GM18867 (cell line): ENCODE measurements at regions not wholly inside any gene's neighbourhood (a gene's known extent, or its start where the extent isn't known, plus 50 kb on each side); places are given as distances from the start of the nearest gene placed in this dataset.

Experiments used
- ATAC-seq: cut with Tn5 transposase; IDR thresholded peaks from one replicate; pipeline ENCODE4 v1.9.1; 2021; ENCODE audit warnings: mild to moderate bottlenecking, moderate library complexity; ENCODE audit not compliant: unreplicated experiment

- no peak for ATAC-seq
Observed at GRCh38 chr5:15266841-15267240, 233.1 kb upstream of the FBXL7 start.

GRCh38 chr5:15266229-15266628 is 233.8 kb upstream of the FBXL7 start:
- no peak for ATAC-seq

GRCh38 chr5:15263942-15264341 is 236.0 kb upstream of the FBXL7 start:
- ATAC-seq, result no peak

- ATAC-seq, result no peak
Observed at GRCh38 chr5:15263406-15263805, 236.6 kb upstream of the FBXL7 start.

DNA sequence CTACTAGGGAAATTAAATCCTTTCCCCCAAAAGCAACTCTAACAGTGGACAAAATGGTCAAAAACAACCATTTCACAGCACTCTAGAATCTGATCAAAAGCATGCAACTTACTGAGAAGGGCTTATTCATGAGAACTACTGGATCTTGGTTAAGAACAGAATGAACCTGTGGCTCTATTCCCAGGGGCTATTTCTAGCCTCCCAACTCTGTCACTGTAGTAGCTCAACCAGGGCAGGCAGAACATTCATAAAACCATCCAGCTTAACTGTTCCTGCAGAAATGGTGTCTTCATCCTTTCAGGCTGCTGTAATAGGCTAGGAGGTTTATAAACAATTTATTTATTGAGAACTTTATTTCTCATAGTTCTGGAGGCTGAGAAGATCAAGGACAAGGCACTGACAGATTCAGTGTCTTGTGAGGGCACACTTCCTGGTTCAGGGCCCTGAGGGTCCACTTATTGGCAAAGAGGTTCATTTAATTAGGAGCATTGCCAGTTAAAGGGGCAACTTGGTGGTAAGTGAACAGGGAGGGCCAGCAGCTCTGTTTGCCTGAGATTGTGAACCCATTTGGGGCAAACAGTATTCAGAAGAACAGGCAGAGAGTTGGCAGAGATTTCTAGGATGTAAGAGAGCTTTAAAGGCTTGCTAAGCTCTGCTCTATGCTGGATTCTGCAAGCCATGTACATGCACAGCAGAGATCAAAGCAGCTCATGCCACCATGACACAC is 238.5 kb upstream of the FBXL7 start:
- no peak for ATAC-seq

DNA sequence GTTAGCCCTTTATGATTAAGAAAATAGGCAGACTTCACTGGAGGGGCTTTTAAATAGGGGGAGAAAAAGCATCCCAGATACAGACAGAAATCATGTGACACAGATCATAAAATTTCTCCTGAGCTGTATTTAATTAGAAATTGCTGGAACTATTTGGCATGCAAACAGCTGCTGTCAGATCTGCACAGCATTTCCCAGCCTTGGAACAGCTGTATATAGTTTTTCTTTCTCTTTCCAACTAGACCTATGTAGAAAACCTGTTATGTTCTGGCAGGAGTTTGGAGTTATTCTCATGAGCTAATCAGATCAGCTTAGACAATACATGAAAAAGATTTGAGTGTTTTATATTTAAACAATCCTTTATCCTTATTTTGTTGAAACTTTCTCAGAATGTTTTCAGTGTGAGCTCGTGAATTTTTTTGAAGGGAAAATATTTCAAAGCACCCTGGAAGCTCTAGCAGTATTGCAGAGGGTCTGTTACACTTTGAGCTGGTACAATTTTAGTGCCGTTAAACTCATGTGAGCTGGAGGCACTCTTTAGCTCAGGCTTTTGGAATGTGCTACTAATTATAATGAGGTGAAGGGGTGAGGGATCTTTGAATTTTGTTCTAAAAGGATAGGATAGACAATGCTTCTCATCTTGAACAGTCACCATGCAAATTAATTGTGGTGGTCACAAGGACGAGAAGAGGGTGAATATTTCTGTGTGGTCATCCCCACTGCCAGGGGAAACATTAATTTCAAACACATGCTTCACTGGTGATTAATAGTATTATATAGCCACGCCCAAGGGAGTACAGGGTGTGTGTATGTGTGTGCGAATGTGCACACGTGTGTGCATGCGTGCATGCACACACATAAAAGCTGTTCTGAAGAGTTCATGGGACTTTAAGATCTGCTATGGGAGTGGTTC is 239.4 kb upstream of the FBXL7 start:
- no peak for ATAC-seq

GRCh38 chr5:15256485-15256884 is 243.5 kb upstream of the FBXL7 start:
- ATAC-seq, result no peak

- ATAC-seq, result no peak
Observed at GRCh38 chr5:15255576-15255975, 244.4 kb upstream of the FBXL7 start.

GRCh38 chr5:15254607-15255006 is 245.4 kb upstream of the FBXL7 start:
- ATAC-seq, result no peak

DNA sequence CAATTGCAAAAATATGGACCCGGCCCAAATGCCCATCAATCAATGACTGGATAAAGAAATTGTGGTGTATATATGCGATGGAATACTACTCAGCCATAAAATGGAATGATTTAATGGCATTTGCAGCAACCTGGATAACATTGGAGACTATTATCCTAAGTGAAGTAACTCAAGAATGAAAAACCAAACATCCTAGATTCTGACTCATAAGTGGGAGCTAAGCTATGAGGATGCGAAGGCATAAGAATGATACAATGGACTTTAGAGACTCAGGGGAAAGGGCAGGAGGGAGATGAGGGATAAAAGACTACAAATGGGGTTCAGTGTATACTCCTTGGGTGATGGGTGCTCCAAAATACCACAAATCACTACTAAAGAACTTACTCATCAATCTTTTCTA is 247.6 kb upstream of the FBXL7 start:
- ATAC-seq, result no peak

DNA sequence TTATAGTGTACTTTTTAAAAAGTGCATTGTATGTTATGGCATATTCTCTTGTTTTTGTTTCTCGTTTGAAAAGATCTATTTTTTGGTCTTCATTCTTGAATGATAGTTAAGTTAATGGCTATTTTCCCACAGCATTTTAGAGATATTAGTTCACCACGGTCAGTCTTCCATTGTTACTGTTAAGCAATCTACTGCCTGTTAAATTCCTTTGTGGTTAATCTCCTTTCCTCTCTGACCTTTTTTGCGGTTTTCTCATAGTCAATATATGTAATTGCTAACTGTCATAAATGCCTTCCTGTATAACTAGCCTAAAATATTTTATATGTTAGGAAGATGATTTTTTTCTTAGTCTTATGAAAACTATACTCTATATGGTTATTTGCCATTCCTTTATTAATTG is 250.8 kb upstream of the FBXL7 start:
- ATAC-seq, result no peak

- no peak for ATAC-seq
Observed at GRCh38 chr5:15248731-15249130, 251.2 kb upstream of the FBXL7 start.

DNA sequence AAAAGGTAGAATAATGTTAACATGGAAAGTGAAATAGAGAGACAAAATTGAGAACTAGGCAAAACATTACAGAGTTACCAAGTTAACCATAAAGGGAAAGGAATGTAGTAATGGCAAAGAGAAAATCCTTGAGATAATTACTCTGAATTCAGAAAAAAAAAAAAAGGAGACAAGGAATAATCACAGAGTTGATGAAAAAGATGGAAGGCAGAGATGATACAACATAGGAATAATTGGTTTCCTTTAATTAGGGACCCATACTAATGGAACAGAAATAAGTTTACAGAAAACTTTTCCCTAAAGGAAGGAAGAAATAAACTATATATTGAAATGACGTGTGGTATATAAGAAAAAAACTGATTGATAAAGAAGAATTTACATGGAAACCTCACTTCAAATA is 254.1 kb upstream of the FBXL7 start:
- no peak for ATAC-seq

- ATAC-seq, result no peak
Observed at GRCh38 chr5:15243301-15244020, 256.5 kb upstream of the FBXL7 start.

DNA sequence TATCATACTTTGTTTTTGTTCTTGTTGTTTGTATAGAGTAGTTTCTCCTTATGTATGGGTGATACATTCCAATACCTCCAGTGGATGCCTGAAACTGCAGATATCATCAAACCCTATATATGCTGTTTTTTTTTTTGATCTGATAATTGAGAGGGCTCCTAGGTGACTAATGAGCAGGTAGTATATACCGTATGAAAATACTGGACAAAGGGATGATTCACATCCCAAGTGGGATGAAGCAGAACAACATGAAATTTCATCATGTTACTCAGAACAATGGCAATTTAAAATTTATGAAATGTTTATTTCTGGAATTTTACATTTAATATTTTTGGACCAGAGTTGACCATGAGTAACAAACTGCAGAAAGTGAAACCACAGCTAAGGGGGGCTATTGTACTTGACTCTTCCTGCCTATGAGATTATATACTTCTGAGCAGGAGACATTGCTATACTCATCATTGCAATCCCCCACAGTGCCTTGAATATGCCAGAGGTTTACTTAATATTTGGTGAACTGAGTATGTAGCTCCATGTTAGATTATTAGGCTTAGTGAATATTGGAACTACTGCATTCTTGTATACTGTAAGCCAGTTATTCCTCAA is 258.7 kb upstream of the FBXL7 start:
- ATAC-seq, result no peak

- no peak for ATAC-seq
Observed at GRCh38 chr5:15238006-15238405, 262.0 kb upstream of the FBXL7 start.

DNA sequence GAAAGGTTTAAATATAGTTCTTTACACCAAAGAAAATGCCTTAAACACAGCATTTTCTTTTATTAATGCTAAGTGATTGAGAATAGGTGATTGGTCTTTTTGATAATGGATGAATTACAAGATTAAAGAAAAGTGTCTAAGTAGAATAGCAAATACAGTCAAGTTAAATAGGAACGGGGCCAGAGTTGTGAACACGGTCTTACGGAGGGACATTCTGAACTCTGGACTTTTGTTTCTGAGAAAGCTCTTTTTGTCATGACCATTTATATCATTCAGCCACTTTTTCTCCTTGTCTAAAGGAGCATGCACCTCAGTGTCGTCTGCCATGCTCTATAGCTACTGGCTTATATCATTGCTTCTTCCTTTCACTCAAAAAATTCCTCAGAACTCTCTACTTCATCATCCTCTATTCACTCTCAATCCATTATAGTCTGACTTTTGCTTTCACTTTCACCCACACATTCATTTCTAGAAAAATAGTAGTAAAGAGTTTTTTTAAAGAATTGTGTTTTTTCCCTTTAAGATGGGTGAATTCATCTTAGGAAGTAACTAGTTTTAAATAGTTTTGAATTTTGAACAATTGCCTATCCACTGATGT is 263.0 kb upstream of the FBXL7 start:
- no peak for ATAC-seq

DNA sequence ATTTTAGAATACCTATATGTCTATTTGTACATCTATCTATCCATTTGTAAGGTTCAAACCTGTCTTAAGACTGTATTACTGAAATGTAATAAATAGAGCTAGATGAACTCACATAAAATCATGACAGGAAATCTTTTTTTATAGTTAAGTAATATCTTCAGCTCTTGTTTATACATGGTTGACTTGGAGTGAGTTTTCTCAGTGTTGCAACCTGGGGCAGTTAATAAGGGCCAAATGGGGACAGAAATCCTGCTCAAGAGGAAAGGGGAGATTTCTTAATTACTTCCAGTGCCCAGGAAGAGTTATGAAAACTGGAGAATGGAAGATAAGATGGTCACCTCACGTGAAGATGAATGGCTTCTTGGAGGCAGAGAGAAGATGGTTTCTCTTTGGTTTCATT is 265.1 kb upstream of the FBXL7 start:
- no peak for ATAC-seq

DNA sequence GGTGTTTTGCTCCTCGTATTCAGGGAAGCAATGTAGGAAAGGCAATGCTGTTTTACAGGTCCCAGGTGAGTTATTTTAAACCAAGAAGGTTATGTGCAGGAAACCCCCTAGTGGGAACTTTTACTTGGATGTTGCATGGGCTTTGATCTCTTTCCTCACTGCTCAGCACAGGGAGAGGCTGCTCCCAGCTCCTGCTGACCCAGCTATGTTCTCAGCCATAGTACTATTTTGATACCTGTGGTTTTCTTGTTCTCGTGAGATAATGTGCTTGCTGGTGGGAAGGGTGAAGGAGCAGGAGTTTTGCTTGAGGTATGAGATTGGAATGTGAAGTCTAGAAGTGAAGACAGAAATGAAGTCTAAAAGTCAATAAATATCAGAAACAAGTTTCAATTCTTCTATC is 265.6 kb upstream of the FBXL7 start:
- no peak for ATAC-seq

DNA sequence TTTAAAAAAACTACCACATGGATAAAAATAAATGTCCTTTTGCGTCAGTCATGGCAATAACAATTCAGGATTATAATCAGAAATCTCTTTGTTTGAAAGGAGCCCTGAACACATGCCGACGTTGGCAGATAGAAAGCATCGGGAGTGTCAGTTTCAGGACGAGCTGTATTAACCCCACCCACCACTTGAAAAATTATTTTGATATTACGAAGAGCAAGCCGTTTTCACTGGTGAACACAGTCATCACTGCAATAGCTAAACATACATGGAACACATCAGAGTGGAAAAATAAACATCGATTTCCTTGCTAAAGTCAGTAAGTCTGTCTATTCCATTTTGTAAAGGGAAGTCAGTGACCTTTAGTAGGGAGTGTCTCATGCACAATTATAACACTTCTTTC is 266.4 kb upstream of the FBXL7 start:
- ATAC-seq, result no peak

DNA sequence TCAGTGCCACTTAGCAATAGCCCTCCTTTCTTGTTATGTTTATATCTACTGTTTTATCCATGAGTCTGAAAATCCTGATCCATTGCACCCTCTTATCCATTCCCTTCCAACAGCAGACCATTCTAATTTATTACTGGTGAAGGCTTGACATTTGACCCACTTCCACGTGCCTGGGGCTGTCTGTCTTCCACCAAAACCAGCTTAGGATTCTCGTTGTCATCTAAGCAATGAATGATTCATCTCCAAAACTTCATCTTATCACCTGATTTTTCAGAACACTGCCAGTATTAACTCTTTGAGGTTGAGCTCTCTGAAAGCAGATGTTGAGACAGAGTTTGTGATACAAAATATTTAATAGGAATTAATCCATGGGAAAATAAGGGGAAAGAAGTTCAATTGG is 277.8 kb upstream of the FBXL7 start:
- no peak for ATAC-seq
